Stomach (tissue), 8 donors: ENCODE measurements at regions not wholly inside any gene's neighbourhood (a gene's known extent, or its start where the extent isn't known, plus 50 kb on each side); places are given as distances from the start of the nearest gene placed in this dataset.

ENCODE experiments used
- DNase-seq, 2 donors: peaks; one replicate each; pipeline versions ENCODE4 v3.0.0 to v3.0.0-alpha.2; 2013 to 2019
- H3K27ac ChIP-seq, 5 donors: fragments of 200-600 bp in 4 of 5; sonication (generic) in 4 of 5; one replicate each; pipeline ENCODE4 v1.5.1; 2013 to 2019; ENCODE audit warnings: mild to moderate bottlenecking in 1 of 5, moderate library complexity in 1 of 5
- H3K27me3 ChIP-seq, 3 donors: fragments of 200-600 bp; sonication (generic); one replicate each; pipeline ENCODE4 v1.5.1; 2017 to 2019; ENCODE audit warnings: mixed run types in 1 of 3
- H3K36me3 ChIP-seq, 4 donors: fragments of 200-600 bp; sonication (generic); 1 replicate in 3 of 4; 2 replicates in 1 of 4; pipeline ENCODE4 v1.5.1; 2016 to 2019
- H3K4me1 ChIP-seq, 4 donors: fragments of 200-600 bp; sonication (generic); one replicate each; pipeline ENCODE4 v1.5.1; 2016 to 2019
- H3K4me3 ChIP-seq, 4 donors: fragments of 200-600 bp; sonication (generic) in 3 of 4; one replicate each; pipeline ENCODE4 v1.5.1; 2016 to 2019; ENCODE audit warnings: mild to moderate bottlenecking in 1 of 4
- H3K9me3 ChIP-seq, 4 donors: fragments of 200-600 bp; sonication (generic); one replicate each; pipeline ENCODE4 v1.5.1; 2016 to 2019
- CTCF ChIP-seq, 7 experiments: fragments of 450-650 bp in 4 of 7; fragments of 200-600 bp in 3 of 7; sonication (generic) in 3 of 7; IDR thresholded peaks; one replicate each; pipeline ENCODE4 v1.5.1; 2016 to 2019; ENCODE audit warnings: antibody characterized with exemption in 7 of 7, control low read depth in 2 of 7, mild to moderate bottlenecking in 1 of 7
- EP300 ChIP-seq: sonication (generic); formaldehyde crosslinking; IDR thresholded peaks from one replicate; pipeline ENCODE4 v1.6.1; 2017; ENCODE audit warnings: antibody characterized with exemption
- POLR2A ChIP-seq, 4 donors: fragments of 450-650 bp; IDR thresholded peaks; one replicate each; pipeline ENCODE4 v1.6.1; 2016; ENCODE audit warnings: antibody characterized with exemption in 4 of 4, control low read depth in 2 of 4, mild to moderate bottlenecking in 1 of 4, moderate library complexity in 1 of 4
- POLR2AphosphoS5 ChIP-seq, 3 donors: sonication (generic); formaldehyde crosslinking; IDR thresholded peaks; one replicate each; pipeline ENCODE4 v1.6.1; 2016; ENCODE audit warnings: antibody characterized with exemption in 3 of 3
- WGBS, 5 donors: extraction: QIAGEN DNeasy Blood & Tissue Kit in 3 of 5; methylation state at CpG; one replicate each; pipeline versions ENCODE4 v1.1.5 to v1.1.7; 2013 to 2018; 5-methylcytosine and 5-hydroxymethylcytosine counted together
- intact Hi-C: fragments of 100-400 bp; cut with DNase I; formaldehyde crosslinking; loops from one replicate; pipeline ENCODE4 v1.15.1; 2023; ENCODE audit warnings: low total_unique reads
- donor health status: healthy with polysubstance abuse.
- donor health status: Bipolar disorder and iron deficiency.
- donor health status: healthy.

GRCh38 chr5:159727167-159727566 is 189.1 kb upstream of the ADRA1B start:
- TF ChIP-seq POLR2A (IDR thresholded peaks at IDR 0.05) (no peak), EP300 (no peak), POLR2AphosphoS5 (IDR thresholded peaks at IDR 0.05) (no peak)
- H3K4me1 ChIP-seq, result no peaks in the 10 kb centered on the region
- DNase-seq, result no peak
- WGBS, 5 donors, result 75 to 86% (median 76%) methylated on average over 1 of the region's 1 CpG
- no peaks in the 10 kb centered on the region for H3K9me3 ChIP-seq
- H3K27ac ChIP-seq, result no peak overlapping the region
- no peaks in the 10 kb centered on the region for H3K27me3 ChIP-seq
- no peak overlapping the region for H3K4me3 ChIP-seq
- intact Hi-C loops, result no loop called here
- no peaks in the 10 kb centered on the region for H3K36me3 ChIP-seq

DNA sequence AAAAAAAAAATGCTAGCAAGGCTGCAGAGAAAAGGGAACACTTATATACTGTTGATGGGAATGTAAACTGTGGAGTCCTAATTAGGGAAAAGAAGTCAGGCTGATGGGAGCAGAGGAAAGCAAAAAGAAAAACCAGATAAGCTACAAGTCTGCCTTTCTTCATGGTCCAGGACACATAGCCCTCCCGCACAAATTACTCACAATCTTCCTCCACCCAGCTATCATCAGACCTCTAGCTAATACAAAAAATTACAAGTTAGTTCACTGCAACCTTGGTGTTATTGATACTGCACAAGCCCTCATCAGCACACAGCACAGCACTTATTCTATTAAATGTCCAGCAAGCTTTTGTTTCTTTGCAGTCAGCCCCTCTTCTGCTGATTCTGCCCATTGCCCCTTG is 186.0 kb upstream of the ADRA1B start:
- Histone ChIP-seq H3K27me3 (no peaks in the 10 kb centered on the region), H3K36me3 (no peaks in the 10 kb centered on the region), H3K4me1 (no peaks in the 10 kb centered on the region), H3K27ac (no peak overlapping the region), H3K4me3 (no peak overlapping the region), H3K9me3 (no peaks in the 10 kb centered on the region)
- intact Hi-C loops, result no loop called here
- no peak for TF ChIP-seq POLR2AphosphoS5 (IDR thresholded peaks at IDR 0.05)
- TF ChIP-seq POLR2A (IDR thresholded peaks at IDR 0.05), result no peak
- TF ChIP-seq CTCF (IDR thresholded peaks at IDR 0.05), result no peak
- no peak for TF ChIP-seq EP300
- no peak for DNase-seq
- WGBS, 5 donors, result 72 to 96% (median 87%) methylated on average over 1 of the region's 1 CpG

DNA sequence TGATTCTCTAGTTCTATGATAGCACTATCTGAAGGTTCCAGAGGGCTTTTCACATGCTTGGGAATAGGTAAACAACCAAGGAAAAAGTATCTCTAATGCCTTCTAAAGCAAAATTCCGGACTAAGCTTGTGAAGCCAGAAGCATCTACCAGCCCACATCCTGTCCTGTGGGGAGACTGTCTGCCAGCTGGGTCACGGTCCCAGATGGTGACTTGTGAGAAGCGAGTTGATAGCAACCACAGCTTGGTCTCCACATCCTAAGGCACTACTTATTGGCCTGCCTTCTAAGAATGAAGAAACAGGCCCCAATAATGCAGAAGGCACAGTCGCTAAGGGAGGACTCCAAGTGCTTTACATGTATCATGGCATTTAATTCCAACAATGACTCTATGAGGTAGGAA is 184.1 kb upstream of the ADRA1B start:
- Histone ChIP-seq H3K9me3 (no peaks in the 10 kb centered on the region), H3K4me3 (no peak overlapping the region), H3K36me3 (no peaks in the 10 kb centered on the region), H3K27ac (no peak overlapping the region), H3K27me3 (no peaks in the 10 kb centered on the region), H3K4me1 (no peaks in the 10 kb centered on the region)
- WGBS, 5 donors, result 49 to 79% (median 67%) methylated on average over 4 of the region's 4 CpGs
- DNase-seq, result peak in 1 of 2 donors; percentile 18
- intact Hi-C loops, result no loop called here
- TF ChIP-seq CTCF (IDR thresholded peaks at IDR 0.05), result no peak
- no peak for TF ChIP-seq POLR2AphosphoS5 (IDR thresholded peaks at IDR 0.05)
- TF ChIP-seq POLR2A (IDR thresholded peaks at IDR 0.05), result no peak
- TF ChIP-seq EP300, result no peak

- Histone ChIP-seq H3K9me3 (no peaks in the 10 kb centered on the region), H3K4me3 (no peak overlapping the region), H3K27me3 (no peaks in the 10 kb centered on the region), H3K36me3 (no peaks in the 10 kb centered on the region), H3K27ac (no peak overlapping the region), H3K4me1 (no peaks in the 10 kb centered on the region)
- no peak for DNase-seq
- intact Hi-C loops, result no loop called here
- WGBS, 5 donors, result 71 to 76% (median 74%) methylated on average over 2 of the region's 2 CpGs
- TF ChIP-seq CTCF (IDR thresholded peaks at IDR 0.05) (no peak), POLR2A (IDR thresholded peaks at IDR 0.05) (no peak), POLR2AphosphoS5 (IDR thresholded peaks at IDR 0.05) (no peak), EP300 (no peak)
Observed at GRCh38 chr5:159734366-159734765, 181.9 kb upstream of the ADRA1B start.

DNA sequence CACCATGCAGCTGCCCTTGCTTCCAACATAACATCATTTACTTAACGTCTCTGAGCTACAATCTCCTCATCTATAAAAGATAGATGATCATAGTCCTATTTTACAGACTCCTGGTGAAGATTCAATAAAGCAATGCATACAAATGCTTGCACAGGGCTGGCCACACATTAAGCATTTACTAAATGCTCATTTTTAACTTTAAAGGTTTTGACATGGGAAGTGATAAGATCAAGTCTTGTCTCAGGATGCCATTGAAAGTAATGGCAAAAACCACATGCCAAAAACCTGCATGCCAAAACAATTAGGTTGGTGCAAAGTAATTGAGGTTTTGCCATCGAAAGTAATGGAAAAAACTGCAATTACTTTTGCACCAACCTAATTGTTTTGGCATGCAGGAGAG is 181.2 kb upstream of the ADRA1B start:
- no peaks in the 10 kb centered on the region for H3K4me1 ChIP-seq
- TF ChIP-seq POLR2A (IDR thresholded peaks at IDR 0.05) (no peak), EP300 (no peak), POLR2AphosphoS5 (IDR thresholded peaks at IDR 0.05) (no peak), CTCF (IDR thresholded peaks at IDR 0.05) (no peak)
- H3K4me3 ChIP-seq, result no peak overlapping the region
- H3K27me3 ChIP-seq, result no peaks in the 10 kb centered on the region
- H3K9me3 ChIP-seq, result no peaks in the 10 kb centered on the region
- DNase-seq, result no peak
- no peaks in the 10 kb centered on the region for H3K36me3 ChIP-seq
- 63 to 77% (median 68%) methylated on average over 2 of the region's 2 CpGs for WGBS, 5 donors
- H3K27ac ChIP-seq, result no peak overlapping the region
- intact Hi-C loops, result no loop called here
